ENCODE measurements at regions not wholly inside any gene's neighbourhood (a gene's known extent, or its start where the extent isn't known, plus 50 kb on each side); places are given as distances from the start of the nearest gene placed in this dataset.

DNA sequence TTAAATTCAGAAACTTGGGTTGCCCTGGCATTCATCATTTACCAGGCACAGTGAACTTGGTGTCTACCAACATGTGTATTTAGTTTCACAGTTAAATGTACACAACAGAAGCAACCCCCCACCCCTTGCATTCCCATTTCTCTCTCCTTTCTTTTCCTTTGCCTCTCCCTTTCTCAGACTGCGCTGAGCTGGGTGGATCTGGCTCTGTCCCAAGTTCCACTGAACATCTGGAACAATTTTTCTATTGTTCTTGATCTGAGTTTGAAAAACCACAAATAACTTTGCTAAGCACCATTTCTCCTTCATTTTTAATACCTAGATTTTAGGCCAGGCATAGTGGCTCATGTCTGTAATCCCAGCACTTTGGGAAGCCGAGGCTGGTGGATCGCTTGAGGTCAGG lies 242.2 kb downstream of the ABHD5 start:
- TF ChIP-seq, protein P1, sequence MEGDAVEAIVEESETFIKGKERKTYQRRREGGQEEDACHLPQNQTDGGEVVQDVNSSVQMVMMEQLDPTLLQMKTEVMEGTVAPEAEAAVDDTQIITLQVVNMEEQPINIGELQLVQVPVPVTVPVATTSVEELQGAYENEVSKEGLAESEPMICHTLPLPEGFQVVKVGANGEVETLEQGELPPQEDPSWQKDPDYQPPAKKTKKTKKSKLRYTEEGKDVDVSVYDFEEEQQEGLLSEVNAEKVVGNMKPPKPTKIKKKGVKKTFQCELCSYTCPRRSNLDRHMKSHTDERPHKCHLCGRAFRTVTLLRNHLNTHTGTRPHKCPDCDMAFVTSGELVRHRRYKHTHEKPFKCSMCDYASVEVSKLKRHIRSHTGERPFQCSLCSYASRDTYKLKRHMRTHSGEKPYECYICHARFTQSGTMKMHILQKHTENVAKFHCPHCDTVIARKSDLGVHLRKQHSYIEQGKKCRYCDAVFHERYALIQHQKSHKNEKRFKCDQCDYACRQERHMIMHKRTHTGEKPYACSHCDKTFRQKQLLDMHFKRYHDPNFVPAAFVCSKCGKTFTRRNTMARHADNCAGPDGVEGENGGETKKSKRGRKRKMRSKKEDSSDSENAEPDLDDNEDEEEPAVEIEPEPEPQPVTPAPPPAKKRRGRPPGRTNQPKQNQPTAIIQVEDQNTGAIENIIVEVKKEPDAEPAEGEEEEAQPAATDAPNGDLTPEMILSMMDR (IDR thresholded peaks at IDR 0.05): no peak
- TF ChIP-seq EZH2 (IDR thresholded peaks at IDR 0.05; ENCODE audit: borderline replicate concordance, insufficient read depth, low read depth, low read length, poor library complexity, severe bottlenecking): no peak
